Fibroblast of mammary gland (primary cell): ENCODE measurements at regions not wholly inside any gene's neighbourhood (a gene's known extent, or its start where the extent isn't known, plus 50 kb on each side); places are given as distances from the start of the nearest gene placed in this dataset.

Source experiments
- DNase-seq: peaks from one replicate; pipeline ENCODE4 v3.0.0-alpha.2; 2010; ENCODE audit warnings: low read depth
- H3K4me3 ChIP-seq: 2 replicates; pipeline ENCODE4 v1.5.1; 2011; ENCODE audit warnings: low read depth, mild to moderate bottlenecking, low read length, moderate library complexity; ENCODE audit not compliant: control insufficient read depth
- CTCF ChIP-seq: conservative IDR thresholded peaks from 2 replicates; pipeline ENCODE4 v1.5.1; 2011; ENCODE audit warnings: low read depth, low read length, inconsistent platforms; ENCODE audit not compliant: control insufficient read depth, insufficient read depth

- no peak for TF ChIP-seq CTCF
- H3K4me3 ChIP-seq: no peak overlapping the region
- no peak for DNase-seq
Observed at GRCh38 chr7:125551008-125551407, 621.4 kb upstream of the POT1 start.

- DNase-seq: no peak
- no peak for TF ChIP-seq CTCF
- no peak overlapping the region for H3K4me3 ChIP-seq
Observed at GRCh38 chr7:125547505-125547904, 617.9 kb upstream of the POT1 start.

GRCh38 chr7:125530553-125530952 lies 600.9 kb upstream of the POT1 start:
- no peak for TF ChIP-seq CTCF
- no peak for DNase-seq
- no peak overlapping the region for H3K4me3 ChIP-seq

GRCh38 chr7:125529249-125529648 lies 599.6 kb upstream of the POT1 start:
- TF ChIP-seq CTCF: no peak
- no peak overlapping the region for H3K4me3 ChIP-seq
- DNase-seq: no peak

GRCh38 chr7:125526958-125527357 lies 597.3 kb upstream of the POT1 start:
- H3K4me3 ChIP-seq: no peak overlapping the region
- DNase-seq: no peak
- TF ChIP-seq CTCF: no peak

- no peak overlapping the region for H3K4me3 ChIP-seq
- no peak for TF ChIP-seq CTCF
- DNase-seq: no peak
Observed at GRCh38 chr7:125526092-125526491, 596.5 kb upstream of the POT1 start.

- no peak overlapping the region for H3K4me3 ChIP-seq
- no peak for DNase-seq
Observed at GRCh38 chr7:125516194-125516593, 586.6 kb upstream of the POT1 start.

More at GRCh38 chr7:125516194-125516593, 586.6 kb upstream of the POT1 start:
- no peak for TF ChIP-seq CTCF
